HG02642 (cell line): ENCODE measurements at regions not wholly inside any gene's neighbourhood (a gene's known extent, or its start where the extent isn't known, plus 50 kb on each side); places are given as distances from the start of the nearest gene placed in this dataset.

Experiments used
- ATAC-seq: cut with Tn5 transposase; IDR thresholded peaks from one replicate; pipeline ENCODE4 v1.9.1; 2021; ENCODE audit warnings: mild to moderate bottlenecking; ENCODE audit not compliant: unreplicated experiment, poor library complexity

- no peak for ATAC-seq
These were observed 232.0 kb upstream of the GSE1 start for GRCh38 chr16:85380905-85381737.

DNA sequence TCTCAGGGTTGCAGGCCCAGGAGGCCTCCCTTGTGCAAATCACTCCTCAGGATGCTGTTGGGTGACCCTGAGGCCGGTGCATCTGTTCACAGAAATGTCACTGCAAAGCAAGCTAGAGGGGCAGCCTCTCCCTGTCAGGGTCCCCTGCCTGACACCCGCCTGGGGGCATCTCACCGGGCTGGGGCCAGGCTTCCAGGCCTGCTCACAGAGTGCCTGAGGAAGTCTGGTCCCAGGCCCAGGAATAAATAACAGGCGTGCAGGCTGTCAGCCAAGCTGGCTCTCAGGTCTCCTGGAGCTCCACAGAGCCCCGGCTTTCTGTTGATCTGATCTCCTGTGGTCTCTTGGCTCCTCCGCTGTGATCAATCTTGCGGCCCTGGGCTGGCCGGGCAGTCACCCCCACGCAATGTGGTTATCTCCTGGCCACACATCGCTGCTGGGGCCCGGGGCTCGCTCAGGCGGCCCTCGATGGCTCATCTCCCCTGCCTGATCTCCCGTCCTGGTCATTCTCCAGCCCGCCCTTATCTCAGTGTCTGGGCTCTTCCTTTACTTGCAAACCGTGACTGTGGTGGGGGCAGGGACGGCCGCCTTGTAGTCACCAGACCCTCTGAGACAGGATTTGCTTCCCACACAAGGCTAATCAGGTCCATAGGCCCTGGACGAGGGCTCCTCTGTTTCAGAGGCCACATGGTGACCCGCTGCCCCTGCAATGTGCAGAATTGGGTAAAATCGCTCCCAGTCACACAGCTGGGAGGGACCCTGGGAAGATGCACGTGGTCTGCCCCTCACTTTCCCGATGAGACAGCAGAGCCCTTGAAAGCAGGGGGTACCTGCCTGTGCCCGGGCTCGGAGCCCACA lies 231.2 kb upstream of the GSE1 start:
- ATAC-seq = no peak

DNA sequence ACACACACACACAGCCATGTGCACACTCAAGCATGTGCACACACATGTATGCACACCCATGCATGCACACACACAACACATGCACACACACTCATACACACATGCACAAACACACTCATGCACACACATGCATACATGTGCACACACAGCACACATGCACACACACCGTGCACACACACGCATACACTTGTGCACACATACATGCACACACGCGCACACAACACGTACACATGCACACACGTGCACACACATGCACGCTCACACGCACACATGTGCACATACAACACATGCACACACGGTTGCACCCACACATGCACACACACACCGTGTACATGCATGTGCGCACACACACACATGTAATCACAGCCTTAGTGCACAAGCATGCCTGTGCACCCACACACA lies 230.4 kb upstream of the GSE1 start:
- no peak for ATAC-seq

DNA sequence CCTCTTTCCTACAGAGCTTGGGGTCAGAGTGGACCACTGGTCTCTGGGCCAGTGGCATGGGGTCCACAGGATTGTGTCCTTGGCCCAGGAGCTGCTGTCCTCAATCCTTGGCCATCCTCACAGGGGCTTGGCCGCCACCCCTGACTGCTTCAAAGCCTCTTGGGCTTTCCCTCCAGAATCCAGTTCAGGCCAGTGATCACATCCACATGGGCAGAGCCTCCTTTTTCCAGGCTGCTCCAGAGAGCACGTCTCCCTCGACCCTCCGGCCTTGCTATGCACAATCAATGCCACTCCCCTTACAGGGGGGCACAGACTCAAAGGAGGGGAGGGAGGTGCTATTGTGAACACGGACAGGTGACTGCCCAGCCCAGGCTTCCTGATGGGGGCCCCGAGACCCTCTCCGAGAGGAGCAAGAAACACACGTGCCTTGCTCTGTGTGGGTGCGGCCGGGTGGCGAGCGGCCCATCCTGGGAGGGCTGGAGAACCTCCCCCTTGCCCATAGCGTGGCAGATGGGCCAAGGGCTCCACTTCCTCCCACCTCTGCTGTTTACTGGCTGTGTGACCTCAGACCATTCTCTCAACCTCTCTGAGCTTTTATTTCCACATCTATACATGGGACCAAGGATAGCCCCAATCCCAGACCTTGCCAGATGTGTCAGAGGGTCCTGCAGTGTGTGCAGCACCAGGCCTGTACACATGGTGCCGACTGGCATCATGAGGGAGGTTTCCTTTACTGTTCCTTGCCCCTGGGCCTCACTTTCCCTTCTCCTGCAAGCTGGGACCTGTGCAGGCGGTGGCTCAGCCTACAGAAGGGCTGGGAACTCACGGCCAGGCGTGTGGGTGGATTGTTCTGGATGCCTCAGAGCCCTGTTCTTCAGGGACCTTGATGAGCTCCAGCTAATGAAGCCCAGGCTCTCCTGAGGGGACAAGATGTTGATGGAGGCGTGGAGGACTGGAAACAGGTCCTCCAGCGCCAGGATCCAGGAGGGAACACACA lies 229.0 kb upstream of the GSE1 start:
- no peak for ATAC-seq

- no peak for ATAC-seq
These were observed 228.2 kb upstream of the GSE1 start for GRCh38 chr16:85384833-85385462.

- no peak for ATAC-seq
These were observed 227.4 kb upstream of the GSE1 start for GRCh38 chr16:85385463-85386331.

- ATAC-seq = no peak
These were observed 226.5 kb upstream of the GSE1 start for GRCh38 chr16:85386467-85387170.

DNA sequence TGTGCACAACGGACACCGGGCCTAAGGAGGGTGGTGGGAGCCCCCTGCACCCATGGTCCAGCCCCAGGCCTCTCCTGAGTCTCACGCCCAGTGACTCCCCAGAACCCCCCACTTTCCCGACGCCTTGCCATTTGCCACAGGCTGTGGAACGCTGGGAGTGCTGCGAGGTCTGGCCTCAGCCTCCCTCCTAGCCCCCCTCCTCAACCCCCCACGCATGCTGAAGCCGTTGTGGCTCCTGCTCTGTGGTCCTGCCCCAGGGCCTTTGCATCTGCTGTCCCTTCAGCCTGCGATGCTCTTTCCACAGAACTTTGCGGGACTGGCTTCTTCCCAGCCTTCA lies 226.0 kb upstream of the GSE1 start:
- ATAC-seq = no peak

DNA sequence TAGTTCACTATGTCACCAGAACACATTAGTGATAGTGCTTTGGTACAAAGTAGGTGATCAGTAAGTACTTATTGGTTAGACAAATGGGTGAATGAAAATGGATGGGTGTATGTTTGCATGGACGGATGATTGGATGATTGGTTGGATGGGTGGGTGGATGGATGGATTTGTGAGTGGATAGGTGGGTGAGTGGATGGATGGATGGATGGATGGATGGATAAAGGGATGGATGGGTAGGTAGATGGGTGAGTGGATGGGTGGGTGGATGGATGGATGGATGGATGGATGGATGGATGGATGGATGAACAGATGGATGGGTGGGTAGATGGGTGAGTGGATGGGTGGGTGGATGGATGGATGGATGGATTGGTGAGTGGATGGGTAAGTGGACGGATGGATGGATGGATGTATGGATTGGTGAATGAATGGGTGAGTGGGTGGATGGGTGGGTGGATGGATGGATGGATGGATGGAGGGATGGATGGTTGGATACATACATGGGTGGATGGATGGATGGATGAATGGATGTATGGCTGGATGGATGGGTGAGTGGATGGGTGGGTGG lies 225.3 kb upstream of the GSE1 start:
- ATAC-seq = no peak

- ATAC-seq = no peak
These were observed 223.2 kb upstream of the GSE1 start for GRCh38 chr16:85389679-85390470.

DNA sequence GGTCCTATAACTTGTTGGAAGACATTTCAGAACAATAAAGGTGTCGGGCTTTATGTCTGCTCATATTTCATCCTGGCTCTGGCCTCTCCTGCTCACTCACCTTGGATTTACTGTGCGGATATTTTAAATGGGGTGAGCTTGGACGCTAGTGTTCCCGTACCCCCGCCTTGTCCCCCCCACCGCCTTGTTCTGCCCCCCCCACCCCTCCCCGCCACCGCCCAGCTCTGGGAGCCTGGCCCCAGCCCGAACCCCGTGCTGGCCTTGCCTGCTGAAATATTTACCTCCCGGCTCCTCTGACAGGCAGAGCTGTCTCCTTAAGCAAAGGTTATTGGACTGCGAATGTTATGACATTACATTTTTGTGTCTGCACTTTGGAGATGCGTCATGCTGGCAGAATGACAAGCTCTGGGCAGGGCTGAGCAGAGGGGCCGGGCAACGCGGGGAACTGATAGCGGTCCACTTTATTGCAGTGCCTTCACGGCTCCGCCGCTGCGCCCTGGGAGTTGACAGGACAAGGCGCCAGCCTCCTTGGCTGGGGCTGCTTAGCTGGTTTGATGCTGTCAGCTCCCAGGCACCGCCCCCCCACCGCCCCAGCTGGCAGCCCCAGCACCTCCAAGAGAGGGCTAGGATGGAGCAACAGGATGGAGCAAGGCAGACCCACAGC lies 222.5 kb upstream of the GSE1 start:
- ATAC-seq = no peak

DNA sequence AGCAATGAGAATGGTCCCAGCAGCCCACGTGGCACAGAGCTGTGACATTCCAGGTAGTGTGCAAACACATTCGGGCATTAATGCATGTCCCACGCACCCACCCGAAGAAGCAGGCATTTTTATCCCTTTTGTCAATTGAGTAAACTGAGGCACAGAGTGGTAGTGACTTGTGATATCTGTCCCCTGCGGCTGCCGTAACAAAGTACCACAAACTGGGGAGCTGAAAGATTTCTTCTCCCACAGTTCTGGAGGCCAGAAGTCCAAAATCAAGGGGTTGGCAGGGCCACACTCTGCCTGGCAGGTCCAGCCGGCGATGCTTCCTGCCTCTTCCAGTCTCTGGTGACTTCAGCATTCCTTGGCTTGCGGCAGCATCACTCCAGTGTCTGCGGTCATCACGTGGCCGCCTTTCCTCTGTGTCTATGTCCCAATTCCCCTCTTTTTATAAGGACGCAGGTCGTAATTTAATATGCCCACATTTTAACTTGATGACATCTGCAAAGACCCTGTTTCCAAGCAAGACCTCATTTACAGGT lies 221.9 kb upstream of the GSE1 start:
- no peak for ATAC-seq

DNA sequence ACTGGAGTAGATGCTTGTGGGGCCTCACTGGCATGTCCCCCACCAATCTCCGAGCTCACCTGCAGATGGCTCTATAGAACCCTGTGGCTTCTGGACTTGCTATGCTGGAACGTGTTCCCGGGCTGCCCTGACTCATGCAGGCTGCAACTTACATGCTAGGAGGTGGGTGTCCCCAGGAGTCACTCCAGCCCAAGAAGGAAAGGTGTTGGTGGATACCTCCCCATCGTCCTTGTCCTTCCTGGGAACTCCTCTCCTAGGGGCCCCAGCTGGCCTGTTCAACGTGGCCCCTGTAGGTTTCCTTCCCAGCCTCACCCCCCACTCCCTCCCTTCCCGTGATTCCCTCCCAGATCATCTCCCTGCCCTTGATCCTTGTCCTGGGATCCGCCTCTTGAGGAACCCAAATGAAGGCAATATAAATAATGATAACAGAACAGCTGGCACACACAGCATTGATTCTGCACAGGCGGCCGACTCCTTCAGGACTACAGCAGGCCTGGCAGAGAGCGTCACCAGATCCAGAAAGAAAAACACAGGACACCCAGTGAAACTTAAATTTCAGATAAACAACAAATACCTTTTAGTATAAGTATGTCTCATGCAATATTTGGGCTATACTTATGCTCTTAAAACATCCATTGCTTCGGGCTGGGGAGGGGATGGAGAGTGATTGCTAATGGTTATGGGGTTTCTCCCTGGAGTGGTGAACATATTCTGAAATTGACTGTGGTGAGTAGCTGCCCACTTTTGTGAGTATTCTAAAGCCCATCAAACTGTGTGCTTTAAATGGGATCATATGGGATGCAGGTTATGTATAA lies 221.1 kb upstream of the GSE1 start:
- ATAC-seq = no peak

- no peak for ATAC-seq
These were observed 220.1 kb upstream of the GSE1 start for GRCh38 chr16:85392756-85393673.
